Stimulated activated CD8-positive, alpha-beta memory T cell treated with anti-CD3 and anti-CD28 coated beads, Interleukin-15, amount 100 ng/mL, for 4 hours (primary cell): ENCODE measurements at regions not wholly inside any gene's neighbourhood (a gene's known extent, or its start where the extent isn't known, plus 50 kb on each side); places are given as distances from the start of the nearest gene placed in this dataset.

Experiments
- DNase-seq, 2 donors: peaks; one replicate each; pipeline ENCODE4 v3.0.0-alpha.2; 2020; ENCODE audit warnings: low read depth in 2 of 2

DNA sequence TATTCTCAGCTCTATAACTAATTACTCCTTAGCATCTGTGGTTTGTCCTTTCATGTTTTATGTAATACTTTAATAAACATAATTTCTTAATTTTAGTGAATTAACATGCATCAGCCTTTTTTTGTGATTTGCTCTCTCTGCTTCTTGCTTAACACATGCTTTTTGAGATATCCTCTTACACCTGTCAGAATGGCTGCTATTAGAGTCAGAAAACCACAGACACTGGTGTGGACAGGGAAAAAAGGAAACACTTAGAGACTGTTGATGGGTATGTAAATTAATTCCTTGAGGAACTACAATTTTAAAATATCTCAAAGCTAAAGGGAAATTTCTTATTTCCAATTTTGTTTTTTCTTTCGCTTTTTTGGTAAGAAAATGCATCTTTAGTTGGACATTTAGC is 549.0 kb downstream of the ZNF804A start:
- DNase-seq: no peak

DNA sequence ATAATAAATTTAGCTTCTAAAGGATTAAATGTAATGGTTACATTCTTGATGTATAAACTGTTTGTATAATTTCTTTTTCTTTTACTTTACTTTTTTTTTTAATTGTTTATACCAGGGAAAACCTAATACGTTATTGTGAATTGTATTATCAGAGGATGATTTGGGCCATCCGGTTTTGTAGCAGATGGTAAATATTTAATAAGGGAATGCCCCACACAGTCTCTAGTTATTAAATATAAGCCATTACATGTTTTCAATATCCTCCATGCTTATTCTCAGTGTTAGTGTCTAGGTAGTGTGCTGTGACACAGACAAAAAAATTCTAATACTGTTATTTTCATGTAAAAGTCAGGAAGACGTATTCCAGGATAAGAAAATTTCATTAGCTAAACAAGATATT is 553.9 kb downstream of the ZNF804A start:
- DNase-seq: no peak

DNA sequence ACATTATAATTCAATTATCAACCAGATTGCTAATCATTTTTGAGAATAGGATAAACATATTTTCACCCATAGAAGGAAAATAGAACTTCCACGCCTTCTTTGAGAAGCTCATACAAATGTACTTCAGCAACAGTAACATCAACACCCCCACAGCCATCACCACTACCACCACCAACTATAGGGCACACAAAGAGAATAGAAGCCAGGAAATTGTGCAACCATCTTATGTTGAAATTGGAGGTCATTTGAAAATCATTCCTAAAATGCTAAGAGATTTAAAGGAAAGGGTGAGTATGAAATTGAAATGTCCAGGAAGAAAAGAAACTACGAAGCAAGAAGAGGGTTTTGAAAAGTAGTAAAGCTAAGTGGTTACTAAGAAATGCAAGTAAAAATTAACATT is 563.4 kb downstream of the ZNF804A start:
- DNase-seq: no peak

DNA sequence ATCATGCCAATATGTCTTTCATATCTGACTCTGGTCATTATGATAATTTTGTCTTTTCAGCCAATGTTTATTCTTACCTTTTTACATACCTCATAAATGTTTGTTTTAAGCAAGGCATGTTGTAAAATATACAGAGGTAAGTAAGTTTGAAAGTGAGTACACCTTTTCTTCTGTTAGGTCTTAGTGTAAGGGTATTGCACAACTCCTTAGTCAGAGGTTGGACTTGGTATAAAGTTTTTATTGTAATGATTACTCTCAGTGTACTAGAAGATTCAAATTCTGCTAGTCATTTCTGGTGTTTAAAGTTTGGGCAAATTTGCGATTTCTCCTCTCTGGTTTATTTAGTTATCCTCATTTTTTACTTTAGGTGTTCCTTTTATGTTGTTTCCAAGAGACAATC is 564.3 kb upstream of the FSIP2 start:
- no peak for DNase-seq

DNA sequence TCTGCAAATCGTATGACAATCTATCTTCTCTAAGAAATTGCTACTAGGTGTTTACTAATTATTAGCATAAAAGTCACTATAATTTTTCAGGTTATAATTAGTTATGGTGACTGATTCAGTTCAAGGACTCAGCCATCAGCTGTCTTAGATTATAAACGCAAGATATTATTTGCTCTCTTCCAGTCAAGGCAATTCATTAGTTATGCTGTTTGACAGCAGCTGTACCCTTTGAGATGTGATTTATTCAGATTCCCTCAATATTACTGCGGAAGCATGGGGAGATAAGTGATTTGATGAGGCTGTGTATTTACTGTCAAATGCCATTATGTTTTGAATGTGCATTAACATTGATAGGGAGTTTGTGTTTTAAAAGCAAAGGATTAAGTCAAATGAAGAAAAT is 558.9 kb upstream of the FSIP2 start:
- no peak for DNase-seq

DNA sequence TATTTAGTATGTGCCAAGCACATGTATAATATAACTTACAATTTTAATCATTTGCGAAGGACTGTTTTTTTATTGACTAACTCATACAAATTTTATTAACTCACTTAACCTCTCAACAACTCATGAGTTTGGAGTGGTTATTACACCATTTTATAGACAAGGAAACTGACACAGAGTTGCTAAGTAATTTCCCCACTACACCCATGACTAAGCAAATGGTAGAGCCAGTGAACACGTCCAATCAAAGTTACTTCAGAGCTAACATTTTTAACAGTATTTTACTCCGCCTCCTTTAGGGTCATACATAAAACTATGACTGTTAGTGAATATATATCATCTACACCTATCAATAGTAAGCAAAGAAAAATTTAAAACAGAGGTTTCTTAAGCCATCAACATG is 556.7 kb upstream of the FSIP2 start:
- no peak for DNase-seq

DNA sequence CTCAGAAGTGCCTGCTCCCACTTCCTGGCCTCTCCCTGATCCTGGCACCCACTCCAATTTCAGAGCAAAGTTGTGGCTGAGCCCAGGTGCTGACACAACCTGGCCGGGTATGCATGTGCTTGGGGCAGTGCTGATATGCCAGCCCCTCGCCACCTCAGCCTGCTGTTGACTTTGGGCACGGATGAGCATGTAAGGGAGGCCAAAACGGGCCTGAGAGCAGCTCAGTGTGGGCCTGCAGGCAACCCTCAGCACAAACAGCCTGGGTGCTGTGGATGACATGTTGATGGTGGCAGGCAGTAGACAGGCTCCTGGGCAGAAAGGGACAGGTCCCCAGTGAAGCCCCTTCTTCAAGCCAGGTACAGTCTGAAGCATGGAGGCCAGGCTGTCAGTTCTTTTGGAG is 553.6 kb upstream of the FSIP2 start:
- no peak for DNase-seq

DNA sequence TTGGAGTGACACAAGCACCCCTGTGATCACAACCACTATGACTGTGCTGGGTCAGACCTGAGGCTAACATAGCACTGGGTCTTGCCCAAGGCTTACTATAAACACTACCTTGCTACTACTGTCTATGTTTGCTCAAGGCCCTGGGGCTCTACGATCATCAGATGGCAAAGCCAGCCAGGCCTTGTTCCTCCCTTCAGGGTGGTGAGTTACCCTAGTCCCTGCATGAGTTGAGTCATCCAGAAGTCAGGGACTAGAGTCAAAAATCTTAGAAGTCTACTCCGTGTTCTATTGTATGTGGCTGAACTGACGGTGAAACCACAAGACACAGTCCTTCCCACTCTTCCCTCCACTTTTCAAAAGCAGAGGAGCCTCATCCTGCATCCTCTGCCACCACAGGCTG is 551.2 kb upstream of the FSIP2 start:
- no peak for DNase-seq

DNA sequence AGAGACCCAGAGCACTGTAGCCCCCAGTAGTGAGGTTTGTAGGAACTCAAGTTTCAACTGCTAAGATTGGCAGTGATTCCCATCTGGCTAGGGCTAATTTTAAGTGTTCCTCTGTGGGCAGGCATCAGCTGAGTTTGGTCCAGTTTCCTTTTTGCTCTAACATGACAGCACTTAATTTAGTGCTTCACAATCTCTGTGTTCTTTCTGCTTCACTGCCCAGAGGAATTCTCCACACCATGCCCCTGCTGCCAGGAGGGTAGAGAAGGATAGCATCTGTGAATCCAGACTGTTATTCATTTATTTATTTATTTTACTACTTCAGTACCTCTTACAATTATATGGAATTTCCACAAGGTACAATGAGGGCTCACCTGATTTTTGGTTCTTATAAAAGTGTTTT is 549.9 kb upstream of the FSIP2 start:
- DNase-seq: no peak

DNA sequence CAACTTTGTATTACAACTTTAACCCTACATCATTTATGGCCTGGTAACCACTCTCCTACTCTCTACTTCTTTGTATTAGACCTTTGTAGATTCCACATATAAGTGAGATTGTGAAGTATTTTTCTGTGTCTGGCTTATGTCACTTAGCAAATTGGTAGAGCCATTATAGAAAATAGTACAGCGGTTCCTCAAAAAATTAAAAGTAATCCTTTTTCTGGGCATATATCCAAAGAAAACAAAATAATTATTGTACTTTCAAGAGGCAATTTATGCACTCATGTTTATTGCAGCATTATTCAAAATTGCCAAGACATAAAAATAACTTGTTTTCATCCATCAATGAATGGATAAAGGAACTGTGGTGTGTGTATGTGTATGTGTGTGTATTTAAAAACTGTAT is 537.5 kb upstream of the FSIP2 start:
- DNase-seq: no peak

DNA sequence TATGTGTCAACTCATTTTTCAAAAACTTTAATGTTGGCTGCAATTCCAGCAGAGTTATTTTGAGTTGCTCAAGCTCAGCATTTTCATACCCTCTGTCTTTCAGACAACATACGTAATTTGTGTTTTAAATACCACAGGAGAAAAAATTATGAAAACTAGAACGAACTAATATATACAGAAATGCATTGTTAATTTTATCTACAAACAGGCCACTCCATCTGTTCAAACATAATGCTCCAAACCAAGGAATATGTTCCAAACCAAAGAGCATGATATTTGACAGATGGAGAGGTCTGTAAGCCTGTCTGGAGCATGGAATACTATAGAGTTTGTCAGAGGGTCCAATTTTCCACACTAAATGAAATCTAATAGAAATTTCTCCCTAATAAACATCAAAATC is 536.2 kb upstream of the FSIP2 start:
- DNase-seq: no peak

DNA sequence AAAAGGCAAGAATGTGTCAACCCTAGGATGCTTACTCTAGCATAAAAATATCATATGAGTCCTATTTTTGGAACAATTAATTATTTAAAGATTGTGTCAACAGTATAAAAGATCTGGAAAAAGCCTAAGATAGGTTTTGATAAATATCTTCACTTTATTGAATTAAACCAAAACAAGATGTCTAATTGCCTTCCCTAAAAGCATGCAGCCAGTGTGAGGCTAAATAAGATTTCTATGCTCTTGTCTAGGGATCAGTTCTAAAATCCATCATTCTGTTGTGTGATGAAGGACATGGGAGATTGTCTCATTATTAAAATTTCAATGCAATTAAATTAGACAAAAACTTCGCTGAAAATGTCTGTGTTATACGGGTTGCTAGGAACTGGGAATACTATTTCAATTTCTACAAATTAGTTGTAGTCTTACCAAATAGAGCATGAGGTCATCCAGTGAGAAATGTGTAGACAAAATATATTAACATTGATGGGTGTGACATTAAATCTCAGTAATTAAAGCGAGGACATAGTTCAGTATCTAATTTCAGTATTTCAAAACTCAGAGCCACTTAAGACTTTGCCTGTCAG is 535.6 kb upstream of the FSIP2 start:
- no peak for DNase-seq

DNA sequence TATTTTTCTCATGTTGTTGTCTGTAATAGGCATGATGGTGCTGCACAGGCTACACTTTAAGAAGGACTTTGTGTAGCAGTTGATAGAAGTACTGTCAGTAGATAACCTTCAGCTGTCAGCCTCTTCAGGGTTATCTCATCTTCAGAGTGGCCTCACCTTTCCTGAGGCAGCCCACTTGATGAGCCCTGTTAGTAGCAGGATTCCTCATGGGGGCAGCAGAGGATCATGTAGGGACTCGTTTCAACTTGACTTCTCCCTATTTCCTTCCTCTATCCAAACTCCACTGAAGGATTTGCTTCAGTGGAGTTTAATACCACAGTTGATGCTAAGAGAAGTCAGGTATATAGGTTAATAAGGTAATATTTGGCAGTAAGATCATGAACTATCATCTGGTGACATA is 530.3 kb upstream of the FSIP2 start:
- no peak for DNase-seq

DNA sequence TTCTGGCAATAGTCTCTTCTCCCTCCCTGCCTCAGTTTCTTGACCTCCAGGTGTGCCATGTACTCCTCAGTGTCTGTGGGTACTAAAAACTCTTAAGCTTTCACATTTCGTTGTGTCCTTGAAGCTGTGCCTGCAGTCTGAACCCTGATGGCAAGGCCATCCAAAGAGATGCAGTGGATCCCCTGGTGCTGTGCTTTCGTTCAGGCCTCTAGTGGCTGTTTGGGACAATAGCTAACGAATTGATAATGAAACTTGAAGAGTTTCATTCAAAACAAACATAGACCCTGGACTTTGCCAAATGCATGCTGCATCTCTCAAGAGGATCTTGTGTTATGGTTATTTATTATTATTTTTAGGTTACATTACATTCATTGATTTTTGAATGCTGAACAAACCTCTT is 523.1 kb upstream of the FSIP2 start:
- DNase-seq: no peak

DNA sequence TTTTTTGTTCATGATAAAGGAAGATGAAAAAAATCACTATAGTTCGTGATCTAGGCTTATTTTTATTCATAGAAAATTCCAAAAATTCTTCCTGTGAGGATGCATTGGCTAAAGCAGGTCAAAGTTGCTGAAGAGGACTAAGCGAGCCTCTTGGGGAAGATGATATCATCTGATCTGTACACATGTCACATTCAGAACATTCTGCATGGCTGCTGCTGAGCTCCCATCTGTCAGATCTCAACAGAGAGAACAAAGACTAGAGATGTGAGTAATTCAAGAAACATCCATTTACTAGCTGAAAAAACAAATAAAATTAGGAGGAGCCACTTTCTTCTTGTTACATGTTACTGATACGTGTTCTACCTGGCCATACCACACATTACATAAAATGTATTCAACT is 518.6 kb upstream of the FSIP2 start:
- no peak for DNase-seq

DNA sequence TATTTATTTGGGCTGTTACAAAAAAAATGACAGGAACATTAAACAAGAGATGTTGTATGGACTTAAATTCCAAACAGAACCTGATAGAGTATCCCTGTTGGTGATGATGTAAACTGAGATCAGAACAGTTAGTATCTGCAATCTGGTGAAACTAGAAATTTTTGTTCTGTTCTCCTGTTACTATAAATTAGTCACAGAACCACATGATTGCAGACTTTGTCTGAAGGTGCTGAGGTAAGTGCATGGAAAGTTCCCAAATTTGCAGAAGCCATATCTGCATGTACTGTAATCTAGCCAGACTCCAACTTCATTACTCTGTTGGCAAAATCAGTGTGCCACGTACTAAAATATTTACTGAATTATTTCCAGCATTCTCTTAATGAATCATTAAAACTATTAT is 516.3 kb upstream of the FSIP2 start:
- DNase-seq: no peak

DNA sequence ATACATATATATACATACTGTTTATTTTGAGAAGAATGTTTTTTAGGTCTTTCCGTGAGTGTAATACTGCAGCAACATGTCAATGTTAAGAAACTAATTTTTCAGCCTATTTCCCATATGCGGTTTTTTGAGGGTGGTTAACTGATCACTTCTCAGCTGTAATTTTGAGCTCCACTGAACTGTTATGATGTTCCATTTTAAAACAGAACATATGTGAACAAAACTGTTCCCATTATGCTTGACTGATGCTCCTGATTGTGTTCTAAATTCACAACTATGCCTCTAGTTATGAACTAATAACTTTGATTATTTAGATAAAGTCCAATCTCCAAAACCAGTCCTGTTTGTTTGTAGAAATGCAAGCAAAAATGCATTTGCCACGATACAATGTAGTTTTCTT is 511.2 kb upstream of the FSIP2 start:
- no peak for DNase-seq

DNA sequence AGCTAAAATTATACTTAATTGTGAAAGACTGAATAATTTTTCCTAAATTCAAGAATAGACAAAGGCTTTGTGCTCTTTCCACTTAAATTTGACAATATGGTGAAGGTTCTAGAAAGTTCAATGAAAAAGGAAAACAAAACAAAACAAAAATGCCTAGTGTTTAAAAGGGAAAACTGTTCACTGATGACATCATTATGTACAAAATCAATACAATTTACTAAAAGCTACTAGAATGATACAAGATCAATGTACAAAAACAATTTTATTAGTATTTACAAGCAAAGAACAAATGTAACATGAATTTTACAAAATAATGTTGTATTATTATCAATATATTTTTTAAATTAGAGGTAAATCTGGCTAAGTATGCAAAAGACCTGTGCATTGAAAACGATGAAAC is 499.1 kb upstream of the FSIP2 start:
- DNase-seq: no peak

DNA sequence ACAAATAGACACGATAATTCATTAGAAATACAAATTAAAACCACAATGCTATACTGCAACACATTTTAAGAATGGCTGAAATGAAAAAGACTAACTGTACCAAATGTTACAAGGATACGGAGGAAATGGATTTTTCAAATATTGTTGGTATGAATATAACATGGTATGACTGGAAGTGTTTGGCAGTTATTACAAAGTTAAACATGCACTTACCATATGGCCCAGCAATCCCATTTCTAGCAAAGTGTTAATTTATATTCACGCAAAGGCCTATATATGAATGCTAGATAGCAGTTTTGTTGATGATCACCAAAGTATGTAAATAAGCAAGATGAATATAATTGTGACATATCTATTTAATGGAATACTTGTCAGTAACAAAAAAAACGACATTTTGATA is 497.8 kb upstream of the FSIP2 start:
- DNase-seq: no peak

DNA sequence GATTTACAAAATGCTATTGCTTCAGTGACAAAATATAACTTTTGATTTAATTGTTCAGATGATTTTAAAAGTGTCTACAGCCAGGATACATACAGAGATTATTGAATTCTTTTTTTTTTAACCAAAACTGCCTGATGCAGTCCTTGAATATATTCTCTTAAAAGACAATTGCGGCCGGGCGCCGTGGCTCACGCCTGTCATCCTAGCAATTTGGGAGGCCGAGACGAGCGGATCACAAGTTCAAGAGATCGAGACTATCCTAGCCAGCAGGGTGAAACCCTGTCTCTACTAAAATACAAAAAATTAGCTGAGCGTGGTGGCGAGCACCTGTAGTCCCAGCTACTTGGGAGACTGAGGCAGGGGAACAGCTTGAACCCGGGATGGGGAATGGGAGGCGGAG is 497.0 kb upstream of the FSIP2 start:
- DNase-seq: no peak

DNA sequence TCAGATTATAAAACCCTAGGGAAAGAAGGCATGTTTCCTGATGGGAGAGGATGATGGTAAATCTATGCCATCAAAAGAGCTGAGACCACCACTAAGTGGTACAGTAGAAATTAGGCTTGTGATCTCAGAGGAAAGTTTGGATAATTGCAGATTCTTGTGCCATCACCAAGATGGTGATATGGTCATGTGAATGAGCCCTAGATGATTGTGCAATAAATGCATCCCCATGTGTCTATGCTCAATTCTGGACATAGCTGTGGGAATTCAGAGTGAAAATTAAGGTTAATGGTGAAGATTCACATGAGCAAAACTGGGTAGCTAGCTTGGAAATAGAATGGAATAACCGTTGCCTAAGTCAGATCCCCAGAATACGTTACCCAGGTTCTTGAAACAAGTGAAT is 496.1 kb upstream of the FSIP2 start:
- DNase-seq: no peak

DNA sequence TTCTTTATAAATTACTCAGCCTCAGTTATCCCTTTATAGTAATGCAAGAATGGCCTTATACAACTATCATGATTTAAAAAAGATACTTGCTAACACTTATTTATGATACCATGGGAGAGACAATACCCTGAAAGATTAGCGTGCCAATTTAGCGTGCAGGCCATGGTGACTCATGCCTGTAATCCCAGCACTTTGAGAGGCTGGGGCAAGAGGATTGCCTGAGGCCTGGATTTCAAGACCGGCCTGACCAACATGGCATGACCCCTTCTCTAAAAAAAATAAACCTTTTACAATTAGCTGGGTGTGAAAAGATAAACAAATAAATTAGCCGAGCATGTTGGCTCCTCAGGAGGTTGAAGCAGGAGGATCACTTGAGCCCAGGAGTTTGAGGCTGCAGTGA is 493.4 kb upstream of the FSIP2 start:
- no peak for DNase-seq

DNA sequence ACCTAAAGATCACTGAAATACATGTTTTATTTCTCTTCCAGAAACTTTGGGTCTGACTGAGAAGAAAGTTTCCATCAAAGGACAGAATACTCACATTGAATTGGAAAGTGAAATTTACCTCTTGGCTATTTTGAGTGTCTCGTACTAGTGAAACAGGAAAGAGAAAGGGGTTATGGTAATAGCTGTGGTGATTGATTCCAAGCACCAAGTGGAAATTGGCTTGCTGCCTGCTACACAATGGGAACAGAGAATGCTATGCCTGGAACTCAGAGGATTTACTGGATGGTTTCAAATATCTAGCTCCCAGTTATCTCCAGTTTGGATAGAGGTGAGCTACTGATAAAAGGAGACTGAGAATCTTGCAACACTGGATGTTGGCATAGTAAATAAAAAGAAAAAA is 492.8 kb upstream of the FSIP2 start:
- no peak for DNase-seq

DNA sequence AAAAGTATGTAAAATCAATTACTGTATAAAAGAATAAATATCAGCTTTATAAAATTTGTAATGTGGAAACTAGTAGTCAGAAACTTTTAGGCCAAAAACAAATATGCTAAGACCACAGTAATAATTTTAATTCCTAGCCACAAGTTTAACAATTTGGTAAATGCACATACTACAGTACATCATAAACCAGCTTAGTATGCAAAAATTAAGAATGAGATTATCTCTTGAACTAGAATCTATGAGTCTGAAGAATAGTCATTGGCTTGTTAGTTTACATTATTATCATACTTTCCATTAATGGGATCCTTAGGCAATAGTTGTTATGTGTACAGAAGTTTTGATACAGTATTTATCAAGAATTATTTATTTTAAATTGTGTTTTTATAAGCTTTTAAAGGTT is 491.9 kb upstream of the FSIP2 start:
- DNase-seq: no peak

DNA sequence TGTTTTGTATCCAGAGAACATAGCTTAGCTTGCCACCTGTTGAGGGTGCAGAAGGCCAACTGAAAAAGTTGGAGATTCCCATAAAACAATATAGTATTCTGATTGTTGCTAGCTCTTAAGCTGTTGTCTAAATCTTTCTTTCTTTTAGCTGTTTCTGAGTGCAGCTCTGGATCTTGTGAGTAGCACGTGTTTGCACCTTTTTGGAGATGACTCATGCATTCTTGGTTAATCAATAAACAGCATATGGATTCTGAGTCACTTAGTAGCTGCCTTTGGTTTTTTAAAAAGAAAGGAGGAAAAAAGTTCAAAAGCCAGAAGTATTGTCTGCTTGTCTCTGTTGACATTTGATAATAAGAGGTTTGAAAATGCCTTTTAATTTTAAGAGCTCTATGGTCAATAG is 483.0 kb upstream of the FSIP2 start:
- DNase-seq: no peak
